HG03280 (cell line): ENCODE measurements at regions not wholly inside any gene's neighbourhood (a gene's known extent, or its start where the extent isn't known, plus 50 kb on each side); places are given as distances from the start of the nearest gene placed in this dataset.

Source experiments
- ATAC-seq: cut with Tn5 transposase; IDR thresholded peaks from one replicate; pipeline ENCODE4 v1.9.1; 2021; ENCODE audit warnings: mild to moderate bottlenecking, moderate library complexity; ENCODE audit not compliant: unreplicated experiment

DNA sequence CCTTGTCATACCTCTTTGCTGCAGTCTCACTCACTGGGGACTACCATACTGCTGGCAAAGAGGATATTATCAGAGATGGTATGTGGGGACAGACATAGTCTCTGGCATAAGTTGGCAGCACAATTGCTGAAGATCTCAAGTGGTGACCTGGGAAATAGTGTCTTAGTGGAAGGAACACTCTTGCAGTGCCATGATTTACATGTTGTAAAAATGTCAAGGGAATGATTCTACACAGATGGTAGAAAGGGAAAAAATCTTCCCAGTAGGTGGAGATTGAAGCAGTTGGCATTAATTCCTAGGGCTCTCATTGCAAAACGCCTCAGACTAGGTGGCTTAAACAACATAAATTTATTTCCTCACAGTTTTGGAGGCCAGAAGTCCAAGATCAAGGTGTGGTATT lies 662.2 kb downstream of the DHX35 start:
- ATAC-seq, result no peak

GRCh38 chr20:39623584-39624234 lies 661.6 kb downstream of the DHX35 start:
- no peak for ATAC-seq

DNA sequence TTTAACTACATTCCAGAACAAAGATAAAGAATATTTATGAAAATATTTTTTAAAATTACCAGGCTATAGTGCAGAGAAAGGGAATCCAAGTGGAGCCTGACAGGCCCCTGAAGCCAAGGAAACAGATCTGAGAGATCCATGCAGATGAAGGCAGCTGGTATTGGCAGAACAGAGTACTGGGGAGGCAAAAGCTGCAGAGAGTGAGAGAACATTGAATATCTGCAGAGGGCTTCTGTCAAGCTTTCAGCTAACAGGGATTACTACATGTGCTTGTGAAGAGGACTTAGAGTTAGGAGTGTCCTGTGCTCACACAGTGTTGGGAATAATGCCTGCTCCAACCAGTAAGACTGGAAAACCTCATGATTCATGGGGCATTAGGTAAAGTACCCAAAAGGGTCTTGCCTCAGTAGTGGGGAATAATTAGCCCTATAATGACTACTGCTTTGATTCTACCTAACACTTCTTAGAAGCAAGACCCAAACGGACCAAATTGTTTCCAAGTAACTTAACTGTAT lies 657.2 kb downstream of the DHX35 start:
- ATAC-seq, result no peak

- ATAC-seq, result no peak
These were observed 649.8 kb downstream of the DHX35 start for GRCh38 chr20:39611901-39612300.

GRCh38 chr20:39607141-39607540 lies 645.0 kb downstream of the DHX35 start:
- no peak for ATAC-seq

GRCh38 chr20:39605908-39606307 lies 643.8 kb downstream of the DHX35 start:
- no peak for ATAC-seq

DNA sequence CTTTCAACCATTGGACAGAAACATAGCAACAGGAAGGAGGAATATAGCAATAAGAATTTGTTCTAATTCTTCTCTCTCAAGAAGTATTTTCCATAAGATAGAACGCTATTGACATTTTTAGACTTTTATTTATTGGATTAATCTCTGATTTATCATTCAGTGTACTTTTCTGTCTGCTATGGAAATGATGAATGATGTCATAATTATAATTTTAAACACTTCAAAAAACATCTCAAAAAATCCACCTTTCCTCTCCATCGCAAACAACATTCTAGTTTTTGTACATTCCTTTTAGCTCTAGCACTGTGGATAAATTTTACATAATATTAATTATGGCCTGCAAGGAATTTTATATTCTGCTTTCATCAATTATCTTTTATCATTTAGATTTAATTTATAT lies 643.2 kb downstream of the DHX35 start:
- ATAC-seq, result no peak

GRCh38 chr20:39603219-39603618 lies 641.1 kb downstream of the DHX35 start:
- no peak for ATAC-seq

- no peak for ATAC-seq
These were observed 640.5 kb downstream of the DHX35 start for GRCh38 chr20:39602649-39603048.

GRCh38 chr20:39600871-39601270 lies 638.7 kb downstream of the DHX35 start:
- ATAC-seq, result no peak

GRCh38 chr20:39600156-39600555 lies 638.0 kb downstream of the DHX35 start:
- no peak for ATAC-seq

DNA sequence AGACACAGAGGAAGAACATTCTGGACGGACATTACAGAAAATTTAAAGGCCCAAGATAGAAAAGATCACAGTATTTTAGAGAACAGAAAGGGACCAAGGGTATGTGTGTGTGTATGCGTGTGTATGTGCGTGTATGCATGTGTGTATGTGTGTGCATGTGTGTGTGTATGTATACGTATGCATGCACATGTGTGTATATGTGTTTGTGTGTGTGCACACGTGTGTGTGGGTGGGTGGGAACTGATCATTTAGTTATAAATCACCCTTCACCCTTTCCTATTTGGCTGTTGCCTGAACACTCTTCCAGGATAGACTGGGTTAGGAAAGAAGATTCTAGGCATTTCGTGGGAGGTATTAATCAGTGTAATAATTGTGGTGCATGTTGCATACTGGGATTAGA lies 634.4 kb downstream of the DHX35 start:
- no peak for ATAC-seq

DNA sequence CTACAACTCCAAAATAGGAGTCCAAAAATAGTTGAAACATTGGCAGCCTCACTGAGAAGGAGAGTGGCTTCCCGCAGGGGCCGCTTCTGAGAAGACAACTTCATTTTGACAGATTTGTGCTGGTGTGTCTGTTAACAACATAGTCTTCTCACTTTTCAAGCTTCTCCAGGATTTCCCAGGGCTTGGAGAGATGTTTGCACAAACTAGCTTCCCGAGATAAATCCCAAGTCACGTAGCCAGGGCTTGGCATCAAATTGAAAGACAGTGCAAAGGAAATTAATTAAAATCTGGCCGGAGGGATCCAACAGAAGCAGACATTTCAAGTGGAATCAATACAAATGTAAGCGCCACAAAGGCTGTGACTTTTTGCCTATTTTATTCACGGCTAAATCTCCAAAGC lies 630.2 kb downstream of the DHX35 start:
- no peak for ATAC-seq

- no peak for ATAC-seq
These were observed 626.1 kb downstream of the DHX35 start for GRCh38 chr20:39588148-39588757.

- ATAC-seq, result no peak
These were observed 618.9 kb downstream of the DHX35 start for GRCh38 chr20:39581034-39581433.

- ATAC-seq, result no peak
These were observed 614.6 kb downstream of the DHX35 start for GRCh38 chr20:39576771-39577170.

DNA sequence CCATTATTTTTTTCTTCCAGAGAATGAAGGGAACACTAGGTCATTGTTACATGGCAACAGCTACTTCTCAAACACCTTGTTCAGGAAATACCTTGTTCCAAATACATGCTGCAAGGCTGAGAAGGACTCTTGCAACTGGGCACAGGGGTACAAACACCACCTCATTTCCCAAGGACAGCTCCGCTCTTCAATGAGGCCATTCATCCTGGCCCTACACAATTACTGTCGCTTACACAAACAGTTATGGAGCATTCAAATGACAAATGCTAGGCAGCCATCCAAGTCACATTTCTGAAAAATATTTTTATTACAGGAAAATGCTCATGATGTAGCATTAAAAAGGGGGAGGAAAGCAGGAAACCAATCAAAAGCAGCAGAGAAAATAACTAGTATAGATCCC lies 611.9 kb downstream of the DHX35 start:
- ATAC-seq, result no peak

DNA sequence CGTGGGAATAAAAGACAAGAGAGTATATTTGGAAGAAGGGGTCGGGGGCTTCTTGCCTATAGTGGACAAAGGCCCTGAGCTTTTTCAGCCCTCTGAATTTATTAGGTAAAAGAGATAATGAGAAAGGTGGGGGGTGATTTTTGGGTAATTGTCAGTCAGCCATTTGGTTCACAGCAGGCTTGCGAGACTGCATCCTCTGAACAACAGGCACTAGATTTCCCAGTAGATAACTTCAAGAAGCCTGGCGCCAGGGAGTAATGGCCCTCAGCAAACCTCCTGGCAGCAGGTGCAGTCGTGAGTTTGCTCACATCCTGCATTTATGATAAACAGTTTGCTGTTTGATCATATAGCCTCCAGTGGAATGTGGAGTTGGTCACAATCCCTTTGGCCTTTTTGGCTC lies 609.0 kb downstream of the DHX35 start:
- no peak for ATAC-seq

DNA sequence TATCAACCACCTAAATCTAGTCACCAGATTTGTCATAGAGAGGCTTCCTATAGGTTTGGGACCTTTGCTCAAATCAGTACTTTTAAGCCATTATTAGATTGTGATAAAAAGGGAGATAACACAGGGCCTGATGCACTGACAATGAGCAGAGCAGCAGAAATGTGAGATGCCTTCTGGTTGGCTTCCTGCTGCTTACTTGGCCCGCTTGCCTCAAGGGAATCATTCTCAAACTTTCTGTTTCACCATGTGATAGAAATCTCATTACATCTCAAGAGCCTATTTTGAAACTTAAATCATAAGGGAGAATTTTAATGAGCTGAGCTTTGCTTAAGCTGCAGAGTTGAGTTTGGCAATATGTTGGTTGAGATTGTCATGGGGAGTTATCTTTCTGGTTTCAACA lies 606.0 kb downstream of the DHX35 start:
- ATAC-seq, result no peak

DNA sequence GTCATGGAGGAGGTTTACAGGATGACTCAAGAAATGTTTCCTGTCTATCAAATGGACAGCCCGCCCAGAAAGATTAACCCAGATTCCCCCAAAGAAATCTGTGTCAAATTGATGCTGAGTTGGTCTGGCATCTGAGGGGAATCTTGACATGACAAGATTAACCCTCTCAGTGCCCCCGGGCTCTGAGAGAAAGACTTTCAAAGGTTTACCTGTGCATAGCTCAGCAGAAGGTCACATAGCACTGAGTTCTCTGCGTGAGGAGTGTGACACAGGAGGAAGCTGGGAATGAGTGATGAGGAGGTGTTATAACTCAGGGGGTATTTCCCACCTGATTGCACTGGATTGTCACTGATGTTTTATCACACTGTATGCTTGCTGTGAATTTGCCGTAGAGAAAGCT lies 601.2 kb downstream of the DHX35 start:
- no peak for ATAC-seq

- no peak for ATAC-seq
These were observed 592.2 kb downstream of the DHX35 start for GRCh38 chr20:39554341-39554740.

GRCh38 chr20:39553120-39553519 lies 591.0 kb downstream of the DHX35 start:
- no peak for ATAC-seq

DNA sequence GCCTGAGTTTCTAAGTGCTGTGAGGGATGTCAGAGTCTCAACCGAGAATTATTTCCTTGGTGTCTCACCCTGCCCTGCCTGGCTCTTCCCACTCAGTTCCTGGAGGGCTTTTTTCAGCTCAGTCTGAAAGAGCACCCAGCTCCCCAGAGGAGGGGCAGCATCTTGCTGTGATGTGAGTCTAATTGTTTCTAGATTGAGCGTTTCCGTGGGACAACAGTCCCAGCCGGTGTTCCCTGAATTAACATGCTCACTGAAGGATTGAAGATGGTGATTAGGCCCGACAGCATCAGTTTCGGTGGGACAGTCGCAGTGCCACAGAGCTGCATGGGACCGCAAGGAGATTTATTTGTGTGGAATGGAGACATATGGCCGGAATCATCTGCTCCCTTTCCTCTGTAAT lies 587.6 kb downstream of the DHX35 start:
- ATAC-seq, result no peak
